ENCODE measurements at regions not wholly inside any gene's neighbourhood (a gene's known extent, or its start where the extent isn't known, plus 50 kb on each side); places are given as distances from the start of the nearest gene placed in this dataset.
"Not testable (repeated sequence)": the region's sequence is repeated elsewhere in the genome, so short reads cannot be mapped to it uniquely, and the experiment has no call there.

- TF ChIP-seq CTCF, POLR2A (IDR thresholded peaks at IDR 0.05): not testable (repeated sequence)
Measured at GRCh38 chr14:86905386-86905926, 1087.5 kb downstream of the GALC start.

All from adrenal gland (tissue), 5 donors.